ENCODE measurements at regions not wholly inside any gene's neighbourhood (a gene's known extent, or its start where the extent isn't known, plus 50 kb on each side); places are given as distances from the start of the nearest gene placed in this dataset.

- H3K9ac ChIP-seq (ENCODE audit: low read depth, low read length): no peak overlapping the region
- TF ChIP-seq NFE2L2 (IDR thresholded peaks at IDR 0.05; ENCODE audit: low read depth, low read length) (peak; percentile 36; the same call in 1 of the 2 replicates), BHLHE40 (IDR thresholded peaks at IDR 0.05; ENCODE audit: low read depth, low read length) (no peak), MAZ (IDR thresholded peaks at IDR 0.05; ENCODE audit: borderline replicate concordance, low read depth, low read length) (no peak), RFX5 (IDR thresholded peaks at IDR 0.05; ENCODE audit: low read depth, low read length) (no peak)
- no peak overlapping the region for H4K5ac ChIP-seq (ENCODE audit: low read depth, low read length)
- H3K4me2 ChIP-seq (ENCODE audit: low read depth, low read length): peak overlapping the region; percentile 41; the same call in 1 of the 2 replicates
- H3K9me3 ChIP-seq (ENCODE audit: control insufficient read depth, insufficient read depth, low read length): no peaks in the 10 kb centered on the region
- no peaks in the 10 kb centered on the region for H3K79me1 ChIP-seq (ENCODE audit: low read depth in 1 of 2, low read length in 2 of 2)
- intact Hi-C loops (cut with micrococcal nuclease) (loop anchor here (10.0 kb wide), 2 partner anchors 771 to 1301 kb away; no protein-coding TSS in a partner anchor), in situ Hi-C loops (cut with MboI; ENCODE audit: low sequenced_read_pairs) (loop anchor here (10.0 kb wide), 1 partner anchor 879 kb away; the partner anchor contains the start of gene FAT1), dilution Hi-C loops (cut with HindIII; ENCODE audit: low sequenced_read_pairs, unreplicated experiment) (no loop called here)
- POLR2A ChIA-PET (ENCODE audit: unreplicated experiment): no interaction called here
- H3K4ac ChIP-seq (ENCODE audit: low read depth, low read length): peak overlapping the region; percentile 80
- H2BK5ac ChIP-seq (ENCODE audit: low read depth, low read length, poor library complexity, severe bottlenecking): peak overlapping the region; percentile 55
- no peaks in the 10 kb centered on the region for H3K27me3 ChIP-seq (ENCODE audit: control insufficient read depth, insufficient read depth, low read length)
- H2AFZ ChIP-seq (replicated peaks; ENCODE audit: low read length, poor library complexity): no peak overlapping the region
- no CpG with 5 or more reads among the region's 5 CpGs for WGBS, 2 experiments (ENCODE audit: extremely low coverage in 2 of 2, insufficient read length in 1 of 2)
- H3K9me1 ChIP-seq (ENCODE audit: insufficient read depth, low read length): peaks cover 12% of the 10 kb centered on the region
- H3K4me3 ChIP-seq (ENCODE audit: insufficient read depth, low read depth, low read length): no peak overlapping the region
- DNase-seq (peak; percentile 83), ATAC-seq (ENCODE audit: low read depth) (peak; percentile 36)
- H3K36me3 ChIP-seq (ENCODE audit: control insufficient read depth, insufficient read depth, low read length): no peaks in the 10 kb centered on the region
- H3K23ac ChIP-seq (ENCODE audit: low read depth, low read length): no peak overlapping the region; the same call in 1 of the 2 replicates
- CTCF ChIA-PET: no interaction called here
- no peak overlapping the region; the same call in 1 of the 2 replicates for H3K18ac ChIP-seq (ENCODE audit: low read depth, low read length)
- no peak overlapping the region for H2AK9ac ChIP-seq (replicated peaks; ENCODE audit: low read depth, low read length, poor library complexity)
- H3K14ac ChIP-seq (replicated peaks; ENCODE audit: low read depth, low read length): peak overlapping the region; percentile 22; the same call in 1 of the 2 replicates
- H2BK120ac ChIP-seq (ENCODE audit: low read depth, low read length): peak overlapping the region; percentile 97
- peak overlapping the region; percentile 80 for H2BK20ac ChIP-seq (ENCODE audit: low read depth, low read length)
- no peak overlapping the region for H2AK5ac ChIP-seq (ENCODE audit: low read depth, low read length)
- H4K91ac ChIP-seq (ENCODE audit: insufficient read depth, low read depth, low read length): peak overlapping the region; percentile 19; the same call in 1 of the 2 replicates
- no peaks in the 10 kb centered on the region for H4K20me1 ChIP-seq (ENCODE audit: insufficient read depth, low read length)
- no peak overlapping the region for H3K56ac ChIP-seq (ENCODE audit: extremely low read depth, insufficient read depth, low read length)
- no peak overlapping the region for H3K27ac ChIP-seq (ENCODE audit: insufficient read depth, low read length)
- H3K4me1 ChIP-seq (ENCODE audit: control insufficient read depth, insufficient read depth, low read length): peaks cover 10% of the 10 kb centered on the region
- no peak overlapping the region; the same call in 2 of the 3 replicates for H2BK15ac ChIP-seq (ENCODE audit: low read depth, low read length)
- H4K8ac ChIP-seq (ENCODE audit: low read depth in 2 of 2, low read length in 2 of 2): peak overlapping the region in 1 of 2 experiments; percentile 37; a peak in 2 of 4 replicates
- no TSS peak for BruUV-seq (replicated peaks)
Measured at GRCh38 chr4:187603093-187604025, 392.2 kb upstream of the ZFP42 start.
